A673 (cell line): ENCODE measurements at regions not wholly inside any gene's neighbourhood (a gene's known extent, or its start where the extent isn't known, plus 50 kb on each side); places are given as distances from the start of the nearest gene placed in this dataset.

Experiments used
- EZH2 ChIP-seq: fragments of 200-600 bp; sonication (generic); IDR thresholded peaks from 2 replicates; pipeline ENCODE4 v1.6.1; 2017; ENCODE audit warnings: borderline replicate concordance, low read depth, mild to moderate bottlenecking, mixed read lengths, antibody characterized with exemption, low read length; ENCODE audit not compliant: poor library complexity, severe bottlenecking
- TF ChIP-seq, protein P1 (sequence below): fragments of 300-800, 200-600 bp; sonication (generic); conservative IDR thresholded peaks from 2 replicates; pipeline ENCODE4 v1.5.1; 2017; ENCODE audit warnings: low read depth, mild to moderate bottlenecking, antibody characterized with exemption, low read length, moderate library complexity, mixed read lengths

DNA sequence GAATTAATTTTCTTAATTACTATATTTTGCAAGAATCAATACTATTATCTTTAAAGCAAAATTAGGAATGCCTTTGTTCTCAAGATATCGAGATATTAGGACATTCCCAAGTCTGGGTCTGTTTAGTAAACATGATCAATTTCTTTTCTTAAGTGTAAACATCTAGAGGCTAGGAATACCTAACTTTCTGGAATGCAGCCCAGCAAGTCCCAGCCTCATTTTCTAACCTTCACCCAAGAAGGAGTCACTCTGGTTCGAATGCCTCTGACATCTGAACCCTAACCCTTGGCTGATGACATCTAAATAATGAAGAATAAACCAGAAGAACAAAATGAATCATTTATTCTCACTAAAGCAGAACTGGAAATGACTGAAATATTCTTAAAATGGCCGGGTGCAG, 297.5 kb upstream of the IRX3 start:
- TF ChIP-seq, protein P1, sequence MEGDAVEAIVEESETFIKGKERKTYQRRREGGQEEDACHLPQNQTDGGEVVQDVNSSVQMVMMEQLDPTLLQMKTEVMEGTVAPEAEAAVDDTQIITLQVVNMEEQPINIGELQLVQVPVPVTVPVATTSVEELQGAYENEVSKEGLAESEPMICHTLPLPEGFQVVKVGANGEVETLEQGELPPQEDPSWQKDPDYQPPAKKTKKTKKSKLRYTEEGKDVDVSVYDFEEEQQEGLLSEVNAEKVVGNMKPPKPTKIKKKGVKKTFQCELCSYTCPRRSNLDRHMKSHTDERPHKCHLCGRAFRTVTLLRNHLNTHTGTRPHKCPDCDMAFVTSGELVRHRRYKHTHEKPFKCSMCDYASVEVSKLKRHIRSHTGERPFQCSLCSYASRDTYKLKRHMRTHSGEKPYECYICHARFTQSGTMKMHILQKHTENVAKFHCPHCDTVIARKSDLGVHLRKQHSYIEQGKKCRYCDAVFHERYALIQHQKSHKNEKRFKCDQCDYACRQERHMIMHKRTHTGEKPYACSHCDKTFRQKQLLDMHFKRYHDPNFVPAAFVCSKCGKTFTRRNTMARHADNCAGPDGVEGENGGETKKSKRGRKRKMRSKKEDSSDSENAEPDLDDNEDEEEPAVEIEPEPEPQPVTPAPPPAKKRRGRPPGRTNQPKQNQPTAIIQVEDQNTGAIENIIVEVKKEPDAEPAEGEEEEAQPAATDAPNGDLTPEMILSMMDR, result no peak
- TF ChIP-seq EZH2, result no peak
